ENCODE measurements at regions not wholly inside any gene's neighbourhood (a gene's known extent, or its start where the extent isn't known, plus 50 kb on each side); places are given as distances from the start of the nearest gene placed in this dataset.
"Not testable (repeated sequence)": the region's sequence is repeated elsewhere in the genome, so short reads cannot be mapped to it uniquely, and the experiment has no call there.

GRCh38 chr20:58044286-58044685, 184.2 kb downstream of the ANKRD60 start:
- H3K36me3 ChIP-seq = no peaks in the 10 kb centered on the region
- peaks cover 34% of the 10 kb centered on the region for H3K4me1 ChIP-seq
- H3K9me3 ChIP-seq (replicated peaks) = no peaks in the 10 kb centered on the region
- H3K27me3 ChIP-seq = no peaks in the 10 kb centered on the region
- peak overlapping the region; percentile 70 for H3K27ac ChIP-seq
- H3K4me3 ChIP-seq = no peak overlapping the region
- DNase-seq = peak in 1 of 2 experiments; percentile 54

- H3K27me3 ChIP-seq = no peaks in the 10 kb centered on the region
- peaks cover 34% of the 10 kb centered on the region for H3K4me1 ChIP-seq
- peak; percentile 88 to 96 for DNase-seq
- no peak overlapping the region for H3K4me3 ChIP-seq
- H3K9me3 ChIP-seq (replicated peaks) = no peaks in the 10 kb centered on the region
- H3K36me3 ChIP-seq = no peaks in the 10 kb centered on the region
- peak overlapping the region; percentile 70 for H3K27ac ChIP-seq
These were observed 185.0 kb downstream of the ANKRD60 start for GRCh38 chr20:58043236-58044140.

- H3K9me3 ChIP-seq (replicated peaks) = no peaks in the 10 kb centered on the region
- H3K4me1 ChIP-seq = peaks cover 34% of the 10 kb centered on the region
- H3K27ac ChIP-seq = peak overlapping the region; percentile 70
These were observed 185.9 kb downstream of the ANKRD60 start for GRCh38 chr20:58042591-58042990.

GRCh38 chr20:58040447-58041290, 187.8 kb downstream of the ANKRD60 start:
- Histone ChIP-seq H3K4me3 (no peak overlapping the region), H3K9me3 (replicated peaks) (no peaks in the 10 kb centered on the region), H3K27me3 (no peaks in the 10 kb centered on the region), H3K4me1 (peaks cover 29% of the 10 kb centered on the region), H3K27ac (no peak overlapping the region), H3K36me3 (no peaks in the 10 kb centered on the region)
- no peak for DNase-seq

More at GRCh38 chr20:58042591-58042990, 185.9 kb downstream of the ANKRD60 start:
- no peak for DNase-seq
- H3K36me3 ChIP-seq = no peaks in the 10 kb centered on the region
- no peak overlapping the region for H3K4me3 ChIP-seq
- no peaks in the 10 kb centered on the region for H3K27me3 ChIP-seq

- peaks cover 23% of the 10 kb centered on the region for H3K4me1 ChIP-seq
- no peaks in the 10 kb centered on the region for H3K27me3 ChIP-seq
- H3K4me3 ChIP-seq = no peak overlapping the region
- no peaks in the 10 kb centered on the region; the same call in 1 of the 2 replicates for H3K9me3 ChIP-seq (replicated peaks)
- no peaks in the 10 kb centered on the region for H3K36me3 ChIP-seq
- H3K27ac ChIP-seq = no peak overlapping the region
- no peak for DNase-seq
These were observed 189.0 kb downstream of the ANKRD60 start for GRCh38 chr20:58039274-58040092.

GRCh38 chr20:58038123-58038654, 190.3 kb downstream of the ANKRD60 start:
- peaks cover 10% of the 10 kb centered on the region for H3K4me1 ChIP-seq
- no peaks in the 10 kb centered on the region for H3K27me3 ChIP-seq
- peaks cover 4% of the 10 kb centered on the region; the same call in 1 of the 2 replicates for H3K9me3 ChIP-seq (replicated peaks)
- DNase-seq = no peak
- H3K36me3 ChIP-seq = no peaks in the 10 kb centered on the region
- no peak overlapping the region for H3K27ac ChIP-seq
- H3K4me3 ChIP-seq = no peak overlapping the region

- peaks cover 4% of the 10 kb centered on the region for H3K4me1 ChIP-seq
- no peak for DNase-seq
- no peak overlapping the region for H3K27ac ChIP-seq
- H3K27me3 ChIP-seq = no peaks in the 10 kb centered on the region
- H3K4me3 ChIP-seq = no peak overlapping the region
- H3K9me3 ChIP-seq (replicated peaks) = peaks cover 4% of the 10 kb centered on the region; the same call in 1 of the 2 replicates
- H3K36me3 ChIP-seq = no peaks in the 10 kb centered on the region
These were observed 190.8 kb downstream of the ANKRD60 start for GRCh38 chr20:58037631-58038030.

GRCh38 chr20:58033026-58033536, 195.4 kb downstream of the ANKRD60 start:
- Histone ChIP-seq H3K4me1 (no peaks in the 10 kb centered on the region; the same call in 1 of the 2 replicates), H3K27me3 (no peaks in the 10 kb centered on the region), H3K4me3 (no peak overlapping the region), H3K36me3 (no peaks in the 10 kb centered on the region), H3K27ac (no peak overlapping the region), H3K9me3 (replicated peaks) (peaks cover 4% of the 10 kb centered on the region; the same call in 1 of the 2 replicates)
- DNase-seq = peak; percentile 43 to 61

GRCh38 chr20:58032599-58032998, 195.9 kb downstream of the ANKRD60 start:
- H3K4me3 ChIP-seq = no peak overlapping the region
- no peaks in the 10 kb centered on the region for H3K27me3 ChIP-seq
- H3K27ac ChIP-seq = no peak overlapping the region
- H3K9me3 ChIP-seq (replicated peaks) = peaks cover 4% of the 10 kb centered on the region; the same call in 1 of the 2 replicates
- no peaks in the 10 kb centered on the region for H3K36me3 ChIP-seq
- H3K4me1 ChIP-seq = no peaks in the 10 kb centered on the region; the same call in 1 of the 2 replicates
- DNase-seq = no peak

- H3K4me1 ChIP-seq, DNase-seq, H3K36me3 ChIP-seq: not testable (repeated sequence)
These were observed 197.1 kb downstream of the ANKRD60 start for GRCh38 chr20:58031350-58031749.

GRCh38 chr20:58028123-58028522, 200.3 kb downstream of the ANKRD60 start:
- no peak overlapping the region for H3K4me3 ChIP-seq
- peaks cover 17% of the 10 kb centered on the region for H3K4me1 ChIP-seq
- peak in 1 of 2 experiments; percentile 63 for DNase-seq
- H3K9me3 ChIP-seq (replicated peaks) = no peaks in the 10 kb centered on the region
- no peaks in the 10 kb centered on the region for H3K27me3 ChIP-seq
- H3K36me3 ChIP-seq = no peaks in the 10 kb centered on the region
- H3K27ac ChIP-seq = no peak overlapping the region

More at GRCh38 chr20:58031350-58031749, 197.1 kb downstream of the ANKRD60 start:
- H3K27ac ChIP-seq; H3K27me3 ChIP-seq; H3K9me3 ChIP-seq (replicated peaks); H3K4me3 ChIP-seq: not testable (repeated sequence)

- Histone ChIP-seq H3K27me3 (no peaks in the 10 kb centered on the region), H3K4me3 (no peak overlapping the region), H3K4me1 (peaks cover 20% of the 10 kb centered on the region), H3K27ac (no peak overlapping the region), H3K9me3 (replicated peaks) (no peaks in the 10 kb centered on the region), H3K36me3 (no peaks in the 10 kb centered on the region)
- no peak for DNase-seq
These were observed 202.1 kb downstream of the ANKRD60 start for GRCh38 chr20:58026361-58026760.

- peaks cover 23% of the 10 kb centered on the region for H3K4me1 ChIP-seq
- H3K27ac ChIP-seq = no peak overlapping the region
- no peaks in the 10 kb centered on the region for H3K27me3 ChIP-seq
- H3K9me3 ChIP-seq (replicated peaks) = no peaks in the 10 kb centered on the region
- DNase-seq = no peak
- H3K4me3 ChIP-seq = no peak overlapping the region
- no peaks in the 10 kb centered on the region for H3K36me3 ChIP-seq
These were observed 203.2 kb downstream of the ANKRD60 start for GRCh38 chr20:58025233-58025632.

GRCh38 chr20:58024241-58024721, 204.2 kb downstream of the ANKRD60 start:
- Histone ChIP-seq H3K4me3 (no peak overlapping the region), H3K36me3 (no peaks in the 10 kb centered on the region), H3K27me3 (no peaks in the 10 kb centered on the region), H3K4me1 (peaks cover 33% of the 10 kb centered on the region), H3K27ac (no peak overlapping the region), H3K9me3 (replicated peaks) (no peaks in the 10 kb centered on the region)
- no peak for DNase-seq
